Endothelial cell of umbilical vein (primary cell): ENCODE measurements at regions not wholly inside any gene's neighbourhood (a gene's known extent, or its start where the extent isn't known, plus 50 kb on each side); places are given as distances from the start of the nearest gene placed in this dataset.

Source experiments
- CTCF ChIP-seq, 2 donors: IDR thresholded peaks; 1 replicate in 1 of 2; 2 replicates in 1 of 2; pipeline ENCODE4 v1.5.1; 2011; ENCODE audit warnings: low read length in 2 of 2, mild to moderate bottlenecking in 2 of 2, moderate library complexity in 2 of 2, control low read depth in 1 of 2, inconsistent platforms in 1 of 2, low read depth in 1 of 2; ENCODE audit not compliant: insufficient read depth in 1 of 2; ENCODE audit errors: extremely low read depth in 1 of 2
- EZH2 ChIP-seq: IDR thresholded peaks from 2 replicates; pipeline ENCODE4 v1.6.1; 2012; ENCODE audit warnings: borderline replicate concordance, low read depth, mild to moderate bottlenecking, moderate library complexity, low read length, inconsistent platforms; ENCODE audit not compliant: severe bottlenecking

GRCh38 chr3:117567382-117567781 is 857.8 kb downstream of the TUSC7 start:
- TF ChIP-seq EZH2: no peak
- TF ChIP-seq CTCF (IDR thresholded peaks at IDR 0.05; ENCODE audit: extremely low read depth in 1 of 2, insufficient read depth in 1 of 2, low read depth in 1 of 2, low read length in 2 of 2): no peak
